Stimulated activated CD4-positive, alpha-beta T cell treated with anti-CD3 and anti-CD28 coated beads, Interleukin-15, amount 100 ng/mL, for 24 hours (primary cell): ENCODE measurements at regions not wholly inside any gene's neighbourhood (a gene's known extent, or its start where the extent isn't known, plus 50 kb on each side); places are given as distances from the start of the nearest gene placed in this dataset.

Experiments used
- DNase-seq: peaks from one replicate; pipeline ENCODE4 v3.0.0-alpha.2; 2020

- no peak for DNase-seq
Measured at GRCh38 chr11:104652996-104653395, 245.3 kb downstream of the CASP12 start.

GRCh38 chr11:104650234-104650633 lies 248.0 kb downstream of the CASP12 start:
- DNase-seq, result peak; percentile 18

- DNase-seq, result no peak
Measured at GRCh38 chr11:104649002-104649401, 249.3 kb downstream of the CASP12 start.

- no peak for DNase-seq
Measured at GRCh38 chr11:104645261-104646222, 252.7 kb downstream of the CASP12 start.

GRCh38 chr11:104637662-104638170 lies 260.5 kb downstream of the CASP12 start:
- no peak for DNase-seq

GRCh38 chr11:104633226-104633625 lies 265.0 kb downstream of the CASP12 start:
- DNase-seq, result no peak

- no peak for DNase-seq
Measured at GRCh38 chr11:104630352-104630751, 267.9 kb downstream of the CASP12 start.

GRCh38 chr11:104625246-104625645 lies 273.0 kb downstream of the CASP12 start:
- DNase-seq, result no peak

- no peak for DNase-seq
Measured at GRCh38 chr11:104624021-104624420, 274.2 kb downstream of the CASP12 start.

GRCh38 chr11:104623518-104623917 lies 274.7 kb downstream of the CASP12 start:
- no peak for DNase-seq

- no peak for DNase-seq
Measured at GRCh38 chr11:104620991-104621390, 277.3 kb downstream of the CASP12 start.

GRCh38 chr11:104619751-104620150 lies 278.5 kb downstream of the CASP12 start:
- DNase-seq, result no peak

- DNase-seq, result no peak
Measured at GRCh38 chr11:104618954-104619353, 279.3 kb downstream of the CASP12 start.

- DNase-seq, result no peak
Measured at GRCh38 chr11:104614961-104615360, 283.3 kb downstream of the CASP12 start.

GRCh38 chr11:104614117-104614680 lies 284.1 kb downstream of the CASP12 start:
- DNase-seq, result no peak

GRCh38 chr11:104610635-104611034 lies 287.6 kb downstream of the CASP12 start:
- DNase-seq, result no peak

GRCh38 chr11:104609311-104610085 lies 288.8 kb downstream of the CASP12 start:
- DNase-seq, result peak; percentile 35

- DNase-seq, result no peak
Measured at GRCh38 chr11:104602643-104603042, 295.6 kb downstream of the CASP12 start.

GRCh38 chr11:104594228-104594958 lies 303.9 kb downstream of the CASP12 start:
- DNase-seq, result no peak

GRCh38 chr11:104588970-104589369 lies 309.3 kb downstream of the CASP12 start:
- DNase-seq, result no peak

GRCh38 chr11:104588446-104588845 lies 309.8 kb downstream of the CASP12 start:
- DNase-seq, result no peak

GRCh38 chr11:104584823-104585222 lies 313.4 kb downstream of the CASP12 start:
- no peak for DNase-seq

- DNase-seq, result no peak
Measured at GRCh38 chr11:104583857-104584256, 314.4 kb downstream of the CASP12 start.
